ENCODE measurements at regions not wholly inside any gene's neighbourhood (a gene's known extent, or its start where the extent isn't known, plus 50 kb on each side); places are given as distances from the start of the nearest gene placed in this dataset.

GRCh38 chrX:117701050-117701449 lies 415.6 kb downstream of the KLHL13 start:
- intact Hi-C loops (cut with micrococcal nuclease) = no loop called here
- DNase-seq = no peak
- CTCF ChIA-PET = no interaction called here
- H3K27me3 Mint-ChIP-seq = no peaks in the 10 kb centered on the region
- H3K36me3 Mint-ChIP-seq (ENCODE audit: low read depth) = no peaks in the 10 kb centered on the region
- no peak overlapping the region for H3K4me3 Mint-ChIP-seq
- POLR2A ChIA-PET = no interaction called here
- no peak overlapping the region for H3K27ac Mint-ChIP-seq
- TF ChIP-seq, protein P1, sequence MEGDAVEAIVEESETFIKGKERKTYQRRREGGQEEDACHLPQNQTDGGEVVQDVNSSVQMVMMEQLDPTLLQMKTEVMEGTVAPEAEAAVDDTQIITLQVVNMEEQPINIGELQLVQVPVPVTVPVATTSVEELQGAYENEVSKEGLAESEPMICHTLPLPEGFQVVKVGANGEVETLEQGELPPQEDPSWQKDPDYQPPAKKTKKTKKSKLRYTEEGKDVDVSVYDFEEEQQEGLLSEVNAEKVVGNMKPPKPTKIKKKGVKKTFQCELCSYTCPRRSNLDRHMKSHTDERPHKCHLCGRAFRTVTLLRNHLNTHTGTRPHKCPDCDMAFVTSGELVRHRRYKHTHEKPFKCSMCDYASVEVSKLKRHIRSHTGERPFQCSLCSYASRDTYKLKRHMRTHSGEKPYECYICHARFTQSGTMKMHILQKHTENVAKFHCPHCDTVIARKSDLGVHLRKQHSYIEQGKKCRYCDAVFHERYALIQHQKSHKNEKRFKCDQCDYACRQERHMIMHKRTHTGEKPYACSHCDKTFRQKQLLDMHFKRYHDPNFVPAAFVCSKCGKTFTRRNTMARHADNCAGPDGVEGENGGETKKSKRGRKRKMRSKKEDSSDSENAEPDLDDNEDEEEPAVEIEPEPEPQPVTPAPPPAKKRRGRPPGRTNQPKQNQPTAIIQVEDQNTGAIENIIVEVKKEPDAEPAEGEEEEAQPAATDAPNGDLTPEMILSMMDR (IDR thresholded peaks at IDR 0.05) = no peak
- peaks cover 2% of the 10 kb centered on the region for H3K9me3 Mint-ChIP-seq
- ATAC-seq = no peak
- H3K4me1 Mint-ChIP-seq (ENCODE audit: low read depth) = no peaks in the 10 kb centered on the region

DNA sequence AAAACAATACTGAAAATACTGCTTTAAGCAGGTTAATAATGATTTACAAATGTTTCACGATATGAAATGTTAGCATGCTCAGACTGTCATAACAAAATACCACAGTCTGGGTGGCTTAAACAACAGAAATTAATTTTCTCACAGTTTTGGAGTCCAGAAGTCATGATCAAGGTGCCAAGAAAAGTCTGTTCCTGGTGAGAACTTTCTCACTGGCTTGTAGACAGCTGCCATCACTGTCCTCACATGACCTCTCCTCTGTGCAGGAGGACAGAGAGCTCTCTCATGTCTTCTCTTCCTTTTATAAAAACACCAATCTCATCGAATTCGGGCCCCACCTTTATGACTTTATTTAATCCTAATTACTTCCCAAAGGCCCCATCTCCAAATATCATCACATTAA lies 426.7 kb downstream of the KLHL13 start:
- no peak for DNase-seq
- no peak overlapping the region for H3K4me3 Mint-ChIP-seq
- TF ChIP-seq, protein P1 (IDR thresholded peaks at IDR 0.05) = no peak
- no peaks in the 10 kb centered on the region for H3K4me1 Mint-ChIP-seq (ENCODE audit: low read depth)
- H3K9me3 Mint-ChIP-seq = no peaks in the 10 kb centered on the region
- ChIA-PET POLR2A (no interaction called here), CTCF (no interaction called here)
- H3K36me3 Mint-ChIP-seq (ENCODE audit: low read depth) = no peaks in the 10 kb centered on the region
- intact Hi-C loops (cut with micrococcal nuclease) = no loop called here
- ATAC-seq = no peak
- no peak overlapping the region for H3K27ac Mint-ChIP-seq
- H3K27me3 Mint-ChIP-seq = no peaks in the 10 kb centered on the region

DNA sequence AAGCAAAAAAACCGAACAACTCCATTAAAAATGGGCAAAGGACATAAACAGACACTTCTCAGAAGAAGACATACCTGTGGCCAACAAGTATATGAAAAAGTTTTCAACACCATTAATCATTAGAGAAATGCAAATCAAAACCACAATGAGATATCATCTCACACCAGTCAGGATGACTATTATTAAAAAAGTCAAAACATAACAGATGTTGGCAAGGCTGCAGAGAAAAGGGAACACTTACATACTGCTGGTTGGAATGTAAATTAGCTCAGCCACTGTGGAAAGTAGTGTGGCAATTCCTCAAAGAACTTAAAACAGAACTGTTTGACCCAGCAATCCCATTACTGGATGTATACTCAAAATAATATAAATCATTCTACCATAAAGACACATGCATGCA lies 436.3 kb downstream of the KLHL13 start:
- Mint-ChIP-seq H3K9me3 (no peaks in the 10 kb centered on the region), H3K4me3 (no peak overlapping the region), H3K27ac (no peak overlapping the region), H3K27me3 (no peaks in the 10 kb centered on the region), H3K36me3 (ENCODE audit: low read depth) (no peaks in the 10 kb centered on the region), H3K4me1 (ENCODE audit: low read depth) (no peaks in the 10 kb centered on the region)
- TF ChIP-seq, protein P1 (IDR thresholded peaks at IDR 0.05) = no peak
- ChIA-PET POLR2A (no interaction called here), CTCF (no interaction called here)
- ATAC-seq (no peak), DNase-seq (no peak)
- intact Hi-C loops (cut with micrococcal nuclease) = no loop called here

DNA sequence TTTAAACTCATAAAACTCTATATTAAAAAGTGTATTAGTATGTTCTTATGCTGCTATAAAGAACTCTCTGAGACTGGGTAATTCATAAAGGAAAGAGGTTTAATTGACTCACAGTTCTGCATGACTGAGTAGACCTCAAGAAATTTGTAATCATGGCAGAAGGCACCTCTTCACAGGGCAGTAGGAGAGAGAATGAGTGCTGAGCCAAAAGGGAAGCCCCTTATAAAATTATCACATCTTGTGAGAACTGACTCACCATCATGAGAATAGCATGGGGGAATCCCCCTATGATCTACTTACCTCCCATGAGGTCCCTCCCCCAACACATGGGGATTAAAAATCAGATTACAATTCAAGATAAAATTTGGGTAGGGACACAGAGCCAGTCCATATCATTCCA lies 463.2 kb downstream of the KLHL13 start:
- H3K27ac Mint-ChIP-seq = no peak overlapping the region
- no peaks in the 10 kb centered on the region for H3K27me3 Mint-ChIP-seq
- POLR2A ChIA-PET = no interaction called here
- intact Hi-C loops (cut with micrococcal nuclease) = no loop called here
- TF ChIP-seq, protein P1 (IDR thresholded peaks at IDR 0.05) = no peak
- no peaks in the 10 kb centered on the region for H3K4me1 Mint-ChIP-seq (ENCODE audit: low read depth)
- H3K4me3 Mint-ChIP-seq = no peak overlapping the region
- no peak for ATAC-seq
- peaks cover 8% of the 10 kb centered on the region for H3K9me3 Mint-ChIP-seq
- CTCF ChIA-PET = no interaction called here
- no peak for DNase-seq
- H3K36me3 Mint-ChIP-seq (ENCODE audit: low read depth) = no peaks in the 10 kb centered on the region

DNA sequence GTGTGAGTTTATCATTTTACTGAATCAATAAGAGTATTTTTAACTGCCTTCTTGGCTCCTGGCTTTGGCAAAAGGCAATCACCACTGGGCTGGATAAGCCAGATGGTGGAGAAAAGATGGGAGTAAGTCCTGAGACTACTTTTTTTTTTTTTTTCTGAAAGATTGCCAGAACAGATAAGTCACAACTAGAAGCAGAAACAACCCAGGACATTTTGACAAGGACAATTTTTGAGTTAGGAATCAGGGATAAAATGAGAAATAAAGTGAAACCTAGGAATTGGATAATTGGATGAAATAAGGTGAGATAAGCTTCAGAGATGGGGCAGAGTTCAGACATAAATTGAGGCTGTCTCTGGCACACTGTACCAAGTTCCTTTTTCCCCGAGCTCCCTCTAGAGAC lies 471.0 kb downstream of the KLHL13 start:
- Mint-ChIP-seq H3K4me3 (no peak overlapping the region), H3K36me3 (ENCODE audit: low read depth) (no peaks in the 10 kb centered on the region), H3K27ac (no peak overlapping the region), H3K4me1 (ENCODE audit: low read depth) (no peaks in the 10 kb centered on the region), H3K9me3 (no peaks in the 10 kb centered on the region), H3K27me3 (no peaks in the 10 kb centered on the region)
- no peak for ATAC-seq
- intact Hi-C loops (cut with micrococcal nuclease) = no loop called here
- ChIA-PET CTCF (no interaction called here), POLR2A (no interaction called here)
- DNase-seq = no peak
- TF ChIP-seq, protein P1 (IDR thresholded peaks at IDR 0.05) = no peak

Data from activated CD8-positive, alpha-beta T cell treated with anti-CD3 and anti-CD28 coated beads for 36 hours (primary cell).